ENCODE measurements at regions not wholly inside any gene's neighbourhood (a gene's known extent, or its start where the extent isn't known, plus 50 kb on each side); places are given as distances from the start of the nearest gene placed in this dataset.

DNA sequence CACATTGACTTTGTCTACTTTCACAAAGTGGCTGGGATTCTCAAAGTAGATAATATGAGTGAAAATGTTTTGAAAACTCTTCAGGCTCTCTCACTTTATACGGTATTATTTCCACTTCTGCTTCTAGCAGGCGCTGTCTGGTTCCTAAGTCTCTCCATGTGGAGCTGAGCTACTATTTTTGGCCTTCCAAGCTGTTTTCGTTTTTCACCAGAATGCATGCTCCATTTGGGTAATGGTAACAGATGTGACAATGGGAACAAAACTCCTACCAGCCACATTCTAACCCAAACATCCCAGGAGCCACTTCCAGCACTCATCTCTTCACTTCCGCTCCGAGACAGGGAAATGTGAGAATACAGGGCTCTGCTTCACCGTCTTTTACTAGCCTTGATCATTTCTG is 586.7 kb downstream of the NTRK3 start:
- TF ChIP-seq, protein P1, sequence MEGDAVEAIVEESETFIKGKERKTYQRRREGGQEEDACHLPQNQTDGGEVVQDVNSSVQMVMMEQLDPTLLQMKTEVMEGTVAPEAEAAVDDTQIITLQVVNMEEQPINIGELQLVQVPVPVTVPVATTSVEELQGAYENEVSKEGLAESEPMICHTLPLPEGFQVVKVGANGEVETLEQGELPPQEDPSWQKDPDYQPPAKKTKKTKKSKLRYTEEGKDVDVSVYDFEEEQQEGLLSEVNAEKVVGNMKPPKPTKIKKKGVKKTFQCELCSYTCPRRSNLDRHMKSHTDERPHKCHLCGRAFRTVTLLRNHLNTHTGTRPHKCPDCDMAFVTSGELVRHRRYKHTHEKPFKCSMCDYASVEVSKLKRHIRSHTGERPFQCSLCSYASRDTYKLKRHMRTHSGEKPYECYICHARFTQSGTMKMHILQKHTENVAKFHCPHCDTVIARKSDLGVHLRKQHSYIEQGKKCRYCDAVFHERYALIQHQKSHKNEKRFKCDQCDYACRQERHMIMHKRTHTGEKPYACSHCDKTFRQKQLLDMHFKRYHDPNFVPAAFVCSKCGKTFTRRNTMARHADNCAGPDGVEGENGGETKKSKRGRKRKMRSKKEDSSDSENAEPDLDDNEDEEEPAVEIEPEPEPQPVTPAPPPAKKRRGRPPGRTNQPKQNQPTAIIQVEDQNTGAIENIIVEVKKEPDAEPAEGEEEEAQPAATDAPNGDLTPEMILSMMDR (IDR thresholded peaks at IDR 0.05), result no peak
- no peak for TF ChIP-seq POLR2A (IDR thresholded peaks at IDR 0.05)

Data from body of pancreas (tissue), 4 donors.